HG02884 (cell line): ENCODE measurements at regions not wholly inside any gene's neighbourhood (a gene's known extent, or its start where the extent isn't known, plus 50 kb on each side); places are given as distances from the start of the nearest gene placed in this dataset.
"Not testable (repeated sequence)": the region's sequence is repeated elsewhere in the genome, so short reads cannot be mapped to it uniquely, and the experiment has no call there.

Experiments used
- ATAC-seq: cut with Tn5 transposase; IDR thresholded peaks from one replicate; pipeline ENCODE4 v1.9.1; 2021; ENCODE audit warnings: mild to moderate bottlenecking, moderate library complexity; ENCODE audit not compliant: unreplicated experiment

- ATAC-seq = no peak
These were observed 302.3 kb upstream of the TMEM132C start for GRCh38 chr12:127964717-127965116.

GRCh38 chr12:127966331-127966730 lies 300.6 kb upstream of the TMEM132C start:
- no peak for ATAC-seq

- no peak for ATAC-seq
These were observed 296.5 kb upstream of the TMEM132C start for GRCh38 chr12:127970491-127970890.

GRCh38 chr12:127980585-127980984 lies 286.4 kb upstream of the TMEM132C start:
- ATAC-seq = no peak

GRCh38 chr12:127981875-127982274 lies 285.1 kb upstream of the TMEM132C start:
- ATAC-seq = no peak

GRCh38 chr12:127983213-127983791 lies 283.7 kb upstream of the TMEM132C start:
- ATAC-seq = not testable (repeated sequence)

GRCh38 chr12:127984386-127985055 lies 282.4 kb upstream of the TMEM132C start:
- no peak for ATAC-seq

GRCh38 chr12:127987199-127987901 lies 279.6 kb upstream of the TMEM132C start:
- ATAC-seq = no peak

GRCh38 chr12:127991485-127991884 lies 275.5 kb upstream of the TMEM132C start:
- no peak for ATAC-seq

- no peak for ATAC-seq
These were observed 268.0 kb upstream of the TMEM132C start for GRCh38 chr12:127998988-127999387.

GRCh38 chr12:128004383-128004938 lies 262.5 kb upstream of the TMEM132C start:
- ATAC-seq = no peak

GRCh38 chr12:128007250-128007649 lies 259.7 kb upstream of the TMEM132C start:
- ATAC-seq = no peak

GRCh38 chr12:128008341-128008740 lies 258.6 kb upstream of the TMEM132C start:
- ATAC-seq = no peak

GRCh38 chr12:128009108-128009507 lies 257.9 kb upstream of the TMEM132C start:
- ATAC-seq = no peak

GRCh38 chr12:128012110-128012509 lies 254.9 kb upstream of the TMEM132C start:
- ATAC-seq = no peak

GRCh38 chr12:128015276-128015675 lies 251.7 kb upstream of the TMEM132C start:
- no peak for ATAC-seq

- ATAC-seq = no peak
These were observed 248.9 kb upstream of the TMEM132C start for GRCh38 chr12:128018067-128018466.

- ATAC-seq = no peak
These were observed 246.9 kb upstream of the TMEM132C start for GRCh38 chr12:128019996-128020544.

GRCh38 chr12:128021561-128021960 lies 245.4 kb upstream of the TMEM132C start:
- no peak for ATAC-seq

- no peak for ATAC-seq
These were observed 241.3 kb upstream of the TMEM132C start for GRCh38 chr12:128025589-128026245.
